Fibroblast of lung (primary cell): ENCODE measurements at regions not wholly inside any gene's neighbourhood (a gene's known extent, or its start where the extent isn't known, plus 50 kb on each side); places are given as distances from the start of the nearest gene placed in this dataset.

ENCODE experiments used
- DNase-seq, 2 donors: peaks; one replicate each; pipeline versions ENCODE4 v3.0.0 to v3.0.0-alpha.2; 2010; ENCODE audit warnings: low read depth in 2 of 2
- H2AFZ ChIP-seq: 2 replicates; pipeline ENCODE4 v1.5.1; 2012; ENCODE audit warnings: low read length, control low read depth, inconsistent platforms
- H3K27ac ChIP-seq: 2 replicates; pipeline ENCODE4 v1.5.1; 2011; ENCODE audit warnings: low read length, control low read depth; ENCODE audit not compliant: insufficient read depth
- H3K27me3 ChIP-seq: 2 replicates; pipeline ENCODE4 v1.5.1; 2011; ENCODE audit warnings: mild to moderate bottlenecking, low read length; ENCODE audit not compliant: control insufficient read depth, insufficient read depth
- H3K36me3 ChIP-seq: 2 replicates; pipeline ENCODE4 v1.5.1; 2011; ENCODE audit warnings: low read length; ENCODE audit not compliant: control insufficient read depth, insufficient read depth
- H3K4me1 ChIP-seq: 2 replicates; pipeline ENCODE4 v1.5.1; 2011; ENCODE audit warnings: low read length; ENCODE audit not compliant: control insufficient read depth, insufficient read depth; ENCODE audit errors: extremely low read depth
- H3K4me2 ChIP-seq: 2 replicates; pipeline ENCODE4 v1.5.1; 2011; ENCODE audit warnings: low read length, control low read depth; ENCODE audit not compliant: insufficient read depth; ENCODE audit errors: extremely low read depth
- H3K4me3 ChIP-seq, 4 experiments: fragments of 200-600 bp in 1 of 4; sonication (generic) in 1 of 4; replicated peaks in 1 of 4; 2 replicates each; pipeline ENCODE4 v1.5.1; 2011 to 2016; ENCODE audit warnings: low read length in 4 of 4, low read depth in 3 of 4, mild to moderate bottlenecking in 3 of 4, control low read depth in 2 of 4, inconsistent platforms in 1 of 4, mixed read lengths in 1 of 4; ENCODE audit not compliant: insufficient read depth in 1 of 4; ENCODE audit errors: control extremely low read depth in 1 of 4
- H3K79me2 ChIP-seq: 2 replicates; pipeline ENCODE4 v1.5.1; 2012; ENCODE audit warnings: mild to moderate bottlenecking, low read length, inconsistent platforms; ENCODE audit not compliant: control insufficient read depth, insufficient read depth
- H3K9ac ChIP-seq: 2 replicates; pipeline ENCODE4 v1.5.1; 2011; ENCODE audit warnings: mild to moderate bottlenecking, low read length, control low read depth; ENCODE audit not compliant: insufficient read depth
- H3K9me3 ChIP-seq: 2 replicates; pipeline ENCODE4 v1.5.1; 2012; ENCODE audit warnings: low read depth, low read length; ENCODE audit not compliant: control insufficient read depth, insufficient read depth
- H4K20me1 ChIP-seq: 2 replicates; pipeline ENCODE4 v1.5.1; 2011; ENCODE audit warnings: low read length; ENCODE audit not compliant: control insufficient read depth, insufficient read depth; ENCODE audit errors: extremely low read depth
- EZH2 ChIP-seq: IDR thresholded peaks from 2 replicates; pipeline ENCODE4 v1.5.1; 2012; ENCODE audit warnings: low read length, control low read depth, mild to moderate bottlenecking; ENCODE audit errors: missing control alignments
- TF ChIP-seq, protein P1 (sequence below), 2 donors: IDR thresholded peaks in 1 of 2; conservative IDR thresholded peaks in 1 of 2; 1 replicate in 1 of 2; 2 replicates in 1 of 2; pipeline ENCODE4 v1.5.1; 2011 to 2012; ENCODE audit warnings: low read length in 2 of 2, control low read depth in 1 of 2, inconsistent platforms in 1 of 2, low read depth in 1 of 2, mild to moderate bottlenecking in 1 of 2

DNA sequence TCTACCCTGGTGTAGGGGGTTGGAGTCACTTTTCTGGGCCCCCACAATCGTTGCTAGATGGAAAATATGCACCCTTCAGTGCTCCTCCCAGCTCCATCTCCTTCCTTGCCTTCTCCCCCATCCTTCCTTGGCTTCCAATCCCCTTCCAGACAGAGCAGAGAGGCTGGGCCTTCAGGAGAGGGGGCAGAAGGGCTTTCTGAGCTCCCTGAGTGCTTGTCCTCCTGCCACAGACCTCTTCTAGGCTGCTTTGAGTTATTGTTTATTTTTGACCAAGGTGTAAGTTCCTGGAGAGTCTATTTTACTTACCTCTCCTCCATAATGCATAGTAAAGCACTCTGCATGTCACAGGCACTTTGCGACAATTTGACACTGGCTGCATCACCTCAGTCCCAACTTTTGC, 96.4 kb upstream of the CNKSR3 start:
- no peak for DNase-seq
- no peaks in the 10 kb centered on the region for H3K79me2 ChIP-seq
- no peak overlapping the region for H3K4me2 ChIP-seq
- no peak overlapping the region for H3K9ac ChIP-seq
- no peaks in the 10 kb centered on the region for H4K20me1 ChIP-seq
- H3K27ac ChIP-seq, result no peak overlapping the region
- no peaks in the 10 kb centered on the region for H3K9me3 ChIP-seq
- no peaks in the 10 kb centered on the region for H3K4me1 ChIP-seq
- H3K4me3 ChIP-seq, result no peak overlapping the region
- no peaks in the 10 kb centered on the region for H3K36me3 ChIP-seq
- no peak overlapping the region for H2AFZ ChIP-seq
- TF ChIP-seq, protein P1, sequence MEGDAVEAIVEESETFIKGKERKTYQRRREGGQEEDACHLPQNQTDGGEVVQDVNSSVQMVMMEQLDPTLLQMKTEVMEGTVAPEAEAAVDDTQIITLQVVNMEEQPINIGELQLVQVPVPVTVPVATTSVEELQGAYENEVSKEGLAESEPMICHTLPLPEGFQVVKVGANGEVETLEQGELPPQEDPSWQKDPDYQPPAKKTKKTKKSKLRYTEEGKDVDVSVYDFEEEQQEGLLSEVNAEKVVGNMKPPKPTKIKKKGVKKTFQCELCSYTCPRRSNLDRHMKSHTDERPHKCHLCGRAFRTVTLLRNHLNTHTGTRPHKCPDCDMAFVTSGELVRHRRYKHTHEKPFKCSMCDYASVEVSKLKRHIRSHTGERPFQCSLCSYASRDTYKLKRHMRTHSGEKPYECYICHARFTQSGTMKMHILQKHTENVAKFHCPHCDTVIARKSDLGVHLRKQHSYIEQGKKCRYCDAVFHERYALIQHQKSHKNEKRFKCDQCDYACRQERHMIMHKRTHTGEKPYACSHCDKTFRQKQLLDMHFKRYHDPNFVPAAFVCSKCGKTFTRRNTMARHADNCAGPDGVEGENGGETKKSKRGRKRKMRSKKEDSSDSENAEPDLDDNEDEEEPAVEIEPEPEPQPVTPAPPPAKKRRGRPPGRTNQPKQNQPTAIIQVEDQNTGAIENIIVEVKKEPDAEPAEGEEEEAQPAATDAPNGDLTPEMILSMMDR (conservative IDR thresholded peaks at IDR 0.05 in 1 of 2, IDR thresholded peaks at IDR 0.05 in 1 of 2; ENCODE audit: low read depth in 1 of 2, low read length in 2 of 2), result no peak
- TF ChIP-seq EZH2, result no peak
- no peaks in the 10 kb centered on the region for H3K27me3 ChIP-seq

DNA sequence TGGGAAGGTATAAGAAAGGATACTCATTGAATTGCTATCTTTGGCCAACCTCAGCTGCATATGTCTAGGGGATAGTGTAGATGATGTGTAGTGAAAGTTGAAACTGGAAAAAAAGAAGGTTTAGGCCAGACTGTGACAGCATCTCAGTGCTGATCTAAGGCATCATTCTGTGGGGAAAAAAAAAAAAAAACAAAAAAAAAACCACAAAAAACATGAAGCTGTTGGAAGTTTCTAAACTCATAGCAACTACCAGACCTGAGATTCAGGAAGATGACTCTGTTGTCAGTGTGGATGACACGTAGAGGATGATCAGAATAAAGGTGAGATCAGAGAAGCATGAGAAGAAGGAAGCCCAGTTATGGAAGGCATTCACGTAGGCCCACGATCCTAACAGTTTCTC, 100.8 kb upstream of the CNKSR3 start:
- no peaks in the 10 kb centered on the region for H3K79me2 ChIP-seq
- H3K9ac ChIP-seq, result no peak overlapping the region
- H4K20me1 ChIP-seq, result no peaks in the 10 kb centered on the region
- no peaks in the 10 kb centered on the region for H3K9me3 ChIP-seq
- no peak overlapping the region for H3K4me2 ChIP-seq
- TF ChIP-seq, protein P1 (conservative IDR thresholded peaks at IDR 0.05 in 1 of 2, IDR thresholded peaks at IDR 0.05 in 1 of 2; ENCODE audit: low read depth in 1 of 2, low read length in 2 of 2), result no peak
- no peak for TF ChIP-seq EZH2
- DNase-seq, result no peak
- H2AFZ ChIP-seq, result no peak overlapping the region
- H3K4me3 ChIP-seq, result no peak overlapping the region
- no peaks in the 10 kb centered on the region for H3K27me3 ChIP-seq
- no peaks in the 10 kb centered on the region for H3K36me3 ChIP-seq
- no peaks in the 10 kb centered on the region for H3K4me1 ChIP-seq
- no peak overlapping the region for H3K27ac ChIP-seq

DNA sequence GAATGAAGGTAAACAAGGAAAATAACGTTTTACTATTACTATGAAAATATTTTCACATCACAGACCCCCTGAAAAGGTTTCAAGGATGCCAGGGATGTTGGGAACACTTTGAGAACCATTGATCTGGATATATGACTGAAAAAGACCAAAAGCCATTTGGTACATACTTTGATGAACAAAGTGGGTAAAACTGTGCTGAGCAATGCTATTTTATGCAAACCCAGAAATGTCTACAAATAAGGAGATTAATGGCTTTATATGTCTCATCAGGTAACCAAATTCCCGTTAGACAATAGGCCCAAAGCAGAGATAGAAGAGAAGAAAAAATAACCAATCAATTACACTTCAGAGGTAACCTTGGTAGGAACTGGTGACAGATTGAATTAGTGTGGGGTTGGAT, 101.4 kb upstream of the CNKSR3 start:
- no peak overlapping the region for H3K4me3 ChIP-seq
- no peaks in the 10 kb centered on the region for H3K4me1 ChIP-seq
- H4K20me1 ChIP-seq, result no peaks in the 10 kb centered on the region
- H3K79me2 ChIP-seq, result no peaks in the 10 kb centered on the region
- H3K36me3 ChIP-seq, result no peaks in the 10 kb centered on the region
- TF ChIP-seq, protein P1 (conservative IDR thresholded peaks at IDR 0.05 in 1 of 2, IDR thresholded peaks at IDR 0.05 in 1 of 2; ENCODE audit: low read depth in 1 of 2, low read length in 2 of 2), result no peak
- TF ChIP-seq EZH2, result no peak
- H2AFZ ChIP-seq, result no peak overlapping the region
- no peaks in the 10 kb centered on the region for H3K27me3 ChIP-seq
- no peak overlapping the region for H3K9ac ChIP-seq
- no peaks in the 10 kb centered on the region for H3K9me3 ChIP-seq
- no peak overlapping the region for H3K27ac ChIP-seq
- no peak for DNase-seq
- no peak overlapping the region for H3K4me2 ChIP-seq
